HCT116 (cell line): ENCODE measurements at regions not wholly inside any gene's neighbourhood (a gene's known extent, or its start where the extent isn't known, plus 50 kb on each side); places are given as distances from the start of the nearest gene placed in this dataset.

ENCODE experiments used
- ATAC-seq: fragments of 200-7000 bp; cut with Tn5 transposase; 2 replicates; pipeline ENCODE4 v1.9.1; 2020; ENCODE audit warnings: mild to moderate bottlenecking, moderate library complexity
- BruUV-seq: library from RNA; stranded (reverse); fragments of 400-500 nt; replicated peaks from 2 replicates; lab custom pipeline; 2021; lab: Mats Ljungman, UMichigan
- CTCF ChIA-PET: fragments of 300-600 bp; sonication (Branson Sonifier 250); formaldehyde crosslinking; loops from one replicate; lab custom pipeline; 2021; ENCODE audit warnings: antibody characterized with exemption; lab: Charles Lee
- POLR2A ChIA-PET: fragments of 300-600, 350-600 bp; sonication (Branson Sonifier 250); formaldehyde crosslinking; loops from one replicate; lab custom pipeline; 2021; ENCODE audit warnings: antibody characterized with exemption; lab: Charles Lee
- RAD21 ChIA-PET, 2 experiments: fragments of 300-600 bp; sonication (Branson Sonifier 250); formaldehyde crosslinking; loops; one replicate each; lab custom pipeline; 2023; ENCODE audit warnings: low total read pairs in 2 of 2; ENCODE audit not compliant: uncharacterized antibody in 2 of 2, unreplicated experiment in 2 of 2, low non-redundant PET in 1 of 2; lab: Charles Lee
- DNase-seq: peaks from one replicate; pipeline ENCODE4 v3.0.0-alpha.2; 2010; ENCODE audit warnings: low read depth, low spot score
- H2AFZ ChIP-seq: fragments of 200-600 bp; shearing (Covaris generic), sonication (generic); 2 replicates; pipeline ENCODE4 v1.6.1; 2017; ENCODE audit warnings: low read depth, mixed run types, mixed read lengths, antibody characterized with exemption, low read length; ENCODE audit not compliant: poor library complexity, severe bottlenecking
- H3K27ac ChIP-seq: 2 replicates; pipeline ENCODE4 v1.5.1; 2012; ENCODE audit warnings: low read depth, low read length
- H3K27me3 ChIP-seq: fragments of 200-600 bp; sonication (generic); 2 replicates; pipeline ENCODE4 v1.6.1; 2016; ENCODE audit warnings: mixed run types, low read length, mixed read lengths; ENCODE audit not compliant: insufficient read depth
- H3K36me3 ChIP-seq, 2 experiments: fragments of 200-500 bp in 1 of 2; fragments of 200-600 bp in 1 of 2; sonication (Bioruptor generic) in 1 of 2; sonication (generic) in 1 of 2; 2 replicates each; pipeline versions ENCODE4 v1.5.1 to v1.6.1; 2014 to 2016; ENCODE audit warnings: low read length in 2 of 2, inconsistent platforms in 1 of 2, mixed read lengths in 1 of 2, mixed run types in 1 of 2; ENCODE audit not compliant: insufficient read depth in 2 of 2, control insufficient read depth in 1 of 2
- H3K4me1 ChIP-seq, 2 experiments: fragments of 200-600 bp in 1 of 2; sonication (generic) in 1 of 2; 2 replicates each; pipeline versions ENCODE4 v1.5.1 to v1.6.1; 2012 to 2017; ENCODE audit warnings: low read length in 2 of 2, inconsistent platforms in 1 of 2, mild to moderate bottlenecking in 1 of 2, mixed read lengths in 1 of 2, mixed run types in 1 of 2, moderate library complexity in 1 of 2; ENCODE audit not compliant: insufficient read depth in 2 of 2, control insufficient read depth in 1 of 2
- H3K4me2 ChIP-seq: fragments of 200-600 bp; sonication (generic); 2 replicates; pipeline ENCODE4 v1.6.1; 2017; ENCODE audit warnings: mixed run types, low read length, mixed read lengths
- H3K4me3 ChIP-seq, 2 experiments: fragments of 200-600 bp in 1 of 2; sonication (generic) in 1 of 2; replicated peaks in 1 of 2; 2 replicates each; pipeline ENCODE4 v1.5.1; 2011 to 2016; ENCODE audit warnings: low read length in 2 of 2, control low read depth in 1 of 2, low read depth in 1 of 2, mild to moderate bottlenecking in 1 of 2, mixed read lengths in 1 of 2, mixed run types in 1 of 2
- H3K79me2 ChIP-seq: fragments of 200-600 bp; sonication (generic); 2 replicates; pipeline ENCODE4 v1.6.1; 2017; ENCODE audit warnings: mild to moderate bottlenecking, mixed run types, low read length, moderate library complexity, mixed read lengths; ENCODE audit not compliant: insufficient read depth
- H3K9ac ChIP-seq: fragments of 200-600 bp; sonication (generic); 2 replicates; pipeline ENCODE4 v1.6.1; 2016; ENCODE audit warnings: low read length, mixed read lengths
- H3K9me2 ChIP-seq: fragments of 200-600 bp; sonication (generic), shearing (Covaris generic); 2 replicates; pipeline ENCODE4 v1.6.1; 2017; ENCODE audit warnings: mixed run types, mild to moderate bottlenecking, moderate library complexity; ENCODE audit not compliant: insufficient read depth
- H3K9me3 ChIP-seq, 2 experiments: fragments of 200-500 bp in 1 of 2; fragments of 200-600 bp in 1 of 2; sonication (Bioruptor generic) in 1 of 2; sonication (generic) in 1 of 2; 2 replicates each; pipeline ENCODE4 v1.6.1; 2014 to 2017; ENCODE audit warnings: low read length in 2 of 2, mixed read lengths in 2 of 2, inconsistent platforms in 1 of 2, low read depth in 1 of 2, mild to moderate bottlenecking in 1 of 2, mixed run types in 1 of 2, moderate library complexity in 1 of 2; ENCODE audit not compliant: control insufficient read depth in 1 of 2, insufficient read depth in 1 of 2
- H4K20me1 ChIP-seq: fragments of 200-600 bp; sonication (generic), shearing (Covaris generic); 2 replicates; pipeline ENCODE4 v1.6.1; 2017; ENCODE audit warnings: mixed run types, mild to moderate bottlenecking, moderate library complexity; ENCODE audit not compliant: insufficient read depth
- ATF3 ChIP-seq: IDR thresholded peaks from 2 replicates; pipeline ENCODE4 v1.6.1; 2012
- CBX3 ChIP-seq: IDR thresholded peaks from 2 replicates; pipeline ENCODE4 v1.6.1; 2012; ENCODE audit warnings: low read depth
- ELF1 ChIP-seq: IDR thresholded peaks from 2 replicates; pipeline ENCODE4 v1.6.1; 2012; ENCODE audit warnings: low read depth, borderline replicate concordance
- EZH2phosphoT487 ChIP-seq: fragments of 200-600 bp; IDR thresholded peaks from 2 replicates; pipeline ENCODE4 v1.6.1; 2018; ENCODE audit warnings: antibody characterized with exemption, borderline replicate concordance
- FOSL1 ChIP-seq: IDR thresholded peaks from 2 replicates; pipeline ENCODE4 v1.6.1; 2012; ENCODE audit warnings: low read depth
- JUND ChIP-seq: IDR thresholded peaks from 2 replicates; pipeline ENCODE4 v1.6.1; 2012
- POLR2A ChIP-seq: IDR thresholded peaks from 2 replicates; pipeline ENCODE4 v1.7.0; 2011; ENCODE audit warnings: borderline replicate concordance; ENCODE audit not compliant: insufficient read depth, insufficient read length; ENCODE audit errors: extremely low read depth
- POLR2AphosphoS5 ChIP-seq: IDR thresholded peaks from 2 replicates; pipeline ENCODE4 v1.6.1; 2011; ENCODE audit warnings: mild to moderate bottlenecking, low read depth, low read length, moderate library complexity
- RAD21 ChIP-seq: IDR thresholded peaks from 2 replicates; pipeline ENCODE4 v1.6.1; 2012; ENCODE audit warnings: low read depth, mild to moderate bottlenecking
- REST ChIP-seq: IDR thresholded peaks from 2 replicates; pipeline ENCODE4 v1.6.1; 2012; ENCODE audit warnings: low read depth
- SIN3A ChIP-seq: IDR thresholded peaks from 2 replicates; pipeline ENCODE4 v1.6.1; 2012; ENCODE audit warnings: low read depth
- SP1 ChIP-seq: IDR thresholded peaks from 2 replicates; pipeline ENCODE4 v1.6.1; 2012; ENCODE audit warnings: low read depth
- SRF ChIP-seq: IDR thresholded peaks from 2 replicates; pipeline ENCODE4 v1.6.1; 2012; ENCODE audit warnings: low read depth
- TCF7L2 ChIP-seq: IDR thresholded peaks from 2 replicates; pipeline ENCODE4 v1.7.0; 2011; ENCODE audit warnings: borderline replicate concordance, inconsistent platforms; ENCODE audit not compliant: insufficient read depth, insufficient read length; ENCODE audit errors: extremely low read depth
- YY1 ChIP-seq: IDR thresholded peaks from 2 replicates; pipeline ENCODE4 v1.6.1; 2011; ENCODE audit warnings: low read length, low read depth, moderate library complexity, mild to moderate bottlenecking; ENCODE audit not compliant: insufficient replicate concordance; ENCODE audit errors: extremely low read depth
- ZBTB33 ChIP-seq: IDR thresholded peaks from 2 replicates; pipeline ENCODE4 v1.6.1; 2011; ENCODE audit warnings: mild to moderate bottlenecking, low read length, moderate library complexity; ENCODE audit not compliant: insufficient replicate concordance; ENCODE audit errors: extremely low read depth
- ZFX ChIP-seq: fragments of 450-650 bp; IDR thresholded peaks from 2 replicates; pipeline ENCODE4 v1.6.1; 2017
- ZNF274 ChIP-seq: fragments of 200-500 bp; sonication (Bioruptor generic); IDR thresholded peaks from 2 replicates; pipeline ENCODE4 v1.6.1; 2014; ENCODE audit warnings: mild to moderate bottlenecking, low read depth, low read length, inconsistent platforms
- intact Hi-C: fragments of 100-400 bp; cut with micrococcal nuclease; formaldehyde crosslinking; loops from 2 replicates; pipeline ENCODE4 v1.10.0; 2022

- Histone ChIP-seq H4K20me1 (no peaks in the 10 kb centered on the region), H3K4me2 (no peak overlapping the region), H2AFZ (no peak overlapping the region), H3K27ac (no peak overlapping the region), H3K4me1 (peaks cover 0 to 19% of the 10 kb centered on the region in 2 experiments; a peak in 2 of 4 replicates), H3K9me2 (no peaks in the 10 kb centered on the region), H3K79me2 (no peaks in the 10 kb centered on the region), H3K9me3 (no peaks in the 10 kb centered on the region), H3K27me3 (no peaks in the 10 kb centered on the region), H3K36me3 (no peaks in the 10 kb centered on the region), H3K4me3 (no peak overlapping the region), H3K9ac (no peak overlapping the region)
- ChIA-PET RAD21 (no interaction called here), POLR2A (no interaction called here), CTCF (interaction anchor here (0.8 to 2.2 kb wide), 4 partner anchors 17 to 241 kb away, joined by 3 to 11 read pairs (median 8); no protein-coding TSS in a partner anchor)
- DNase-seq (no peak), ATAC-seq (no peak)
- TF ChIP-seq ELF1 (no peak), TCF7L2 (no peak), ZBTB33 (no peak), CBX3 (no peak), FOSL1 (no peak), ZNF274 (no peak), REST (no peak), ATF3 (no peak), SIN3A (no peak), EZH2phosphoT487 (no peak), SRF (no peak), SP1 (no peak), POLR2A (no peak), YY1 (no peak), POLR2AphosphoS5 (no peak), RAD21 (no peak), ZFX (no peak), JUND (no peak)
- intact Hi-C loops = no loop called here
- BruUV-seq = no TSS peak
Observed at GRCh38 chr15:29942548-29942947, 120.3 kb upstream of the TJP1 start.
